ENCODE measurements at regions not wholly inside any gene's neighbourhood (a gene's known extent, or its start where the extent isn't known, plus 50 kb on each side); places are given as distances from the start of the nearest gene placed in this dataset.

- H3K27me3 Mint-ChIP-seq (ENCODE audit: low read depth, poor library complexity), result peaks cover 23% of the 10 kb centered on the region
- no peak overlapping the region for H3K27ac Mint-ChIP-seq
- H3K4me1 Mint-ChIP-seq, result peaks cover 38% of the 10 kb centered on the region
- no peaks in the 10 kb centered on the region for H3K36me3 Mint-ChIP-seq (ENCODE audit: low read depth)
- H3K9me3 Mint-ChIP-seq, result no peaks in the 10 kb centered on the region
- no peak for DNase-seq
- TF ChIP-seq CTCF (IDR thresholded peaks at IDR 0.05), result no peak
- H3K4me3 Mint-ChIP-seq, result no peak overlapping the region
Measured at GRCh38 chr16:66231452-66232160, 134.9 kb upstream of the CDH5 start.

DNA sequence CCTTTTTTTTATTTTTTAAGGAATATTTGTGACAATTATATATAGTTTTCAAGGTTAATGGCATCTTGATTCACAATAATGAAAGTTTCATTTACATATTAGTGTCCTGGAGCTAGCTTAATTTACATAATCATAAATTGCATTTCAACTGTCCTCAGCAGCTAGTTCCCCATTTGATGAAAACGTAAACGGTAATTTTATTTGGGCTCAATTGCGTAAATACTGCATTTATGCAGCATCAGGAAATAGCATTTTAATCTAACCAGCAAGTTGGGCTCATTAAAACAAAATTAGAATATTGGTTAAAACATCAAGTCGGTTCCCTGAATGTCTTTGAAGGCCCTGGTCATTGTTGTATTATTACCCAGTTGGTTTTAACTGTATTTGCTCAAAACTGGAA is 136.8 kb upstream of the CDH5 start:
- DNase-seq, result no peak
- TF ChIP-seq CTCF (IDR thresholded peaks at IDR 0.05), result no peak
- no peaks in the 10 kb centered on the region for H3K36me3 Mint-ChIP-seq (ENCODE audit: low read depth)
- no peak overlapping the region for H3K27ac Mint-ChIP-seq
- H3K4me3 Mint-ChIP-seq, result no peak overlapping the region
- H3K27me3 Mint-ChIP-seq (ENCODE audit: low read depth, poor library complexity), result peaks cover 18% of the 10 kb centered on the region
- H3K4me1 Mint-ChIP-seq, result peaks cover 38% of the 10 kb centered on the region
- no peaks in the 10 kb centered on the region for H3K9me3 Mint-ChIP-seq

- DNase-seq, result no peak
- no peak overlapping the region for H3K27ac Mint-ChIP-seq
- no peak overlapping the region for H3K4me3 Mint-ChIP-seq
Measured at GRCh38 chr16:66228792-66229191, 137.7 kb upstream of the CDH5 start.

GRCh38 chr16:66227766-66228530 is 138.5 kb upstream of the CDH5 start:
- Mint-ChIP-seq H3K4me1 (peaks cover 34% of the 10 kb centered on the region), H3K27ac (peak overlapping the region; percentile 25), H3K4me3 (no peak overlapping the region), H3K36me3 (ENCODE audit: low read depth) (no peaks in the 10 kb centered on the region), H3K9me3 (no peaks in the 10 kb centered on the region), H3K27me3 (ENCODE audit: low read depth, poor library complexity) (peaks cover 15% of the 10 kb centered on the region)
- no peak for TF ChIP-seq CTCF (IDR thresholded peaks at IDR 0.05)
- no peak for DNase-seq

More at GRCh38 chr16:66228792-66229191, 137.7 kb upstream of the CDH5 start:
- TF ChIP-seq CTCF (IDR thresholded peaks at IDR 0.05), result no peak
- H3K36me3 Mint-ChIP-seq (ENCODE audit: low read depth), result no peaks in the 10 kb centered on the region
- H3K9me3 Mint-ChIP-seq, result no peaks in the 10 kb centered on the region
- peaks cover 14% of the 10 kb centered on the region for H3K27me3 Mint-ChIP-seq (ENCODE audit: low read depth, poor library complexity)
- H3K4me1 Mint-ChIP-seq, result peaks cover 36% of the 10 kb centered on the region

DNA sequence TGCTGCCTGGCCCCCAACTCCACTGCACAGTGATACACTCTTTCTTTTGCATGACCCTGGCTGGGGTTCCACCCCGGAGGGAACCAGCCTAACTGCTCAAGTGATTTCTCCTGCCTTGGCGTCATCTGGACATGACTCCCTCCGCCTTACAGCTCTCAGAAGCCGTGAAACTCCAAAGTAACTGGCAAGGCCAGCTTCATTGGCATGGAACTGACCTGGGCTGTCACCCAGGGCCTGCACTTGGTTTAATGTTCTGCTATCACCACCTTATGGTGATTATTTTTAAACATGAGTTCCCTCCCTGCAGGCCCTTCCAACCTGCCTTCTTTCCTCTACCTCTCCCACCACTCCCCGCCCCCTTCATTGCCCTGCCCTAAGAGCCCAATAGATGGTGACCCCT is 139.7 kb upstream of the CDH5 start:
- Mint-ChIP-seq H3K4me1 (peaks cover 30% of the 10 kb centered on the region), H3K27me3 (ENCODE audit: low read depth, poor library complexity) (peaks cover 17% of the 10 kb centered on the region), H3K4me3 (no peak overlapping the region), H3K27ac (no peak overlapping the region), H3K9me3 (no peaks in the 10 kb centered on the region), H3K36me3 (ENCODE audit: low read depth) (no peaks in the 10 kb centered on the region)
- TF ChIP-seq CTCF (IDR thresholded peaks at IDR 0.05), result no peak
- DNase-seq, result no peak
